Motor neuron (in vitro differentiated cells): ENCODE measurements at regions not wholly inside any gene's neighbourhood (a gene's known extent, or its start where the extent isn't known, plus 50 kb on each side); places are given as distances from the start of the nearest gene placed in this dataset.

ENCODE experiments used
- ATAC-seq, 8 experiments: fragments of 200-7000 bp; cut with Tn5 transposase; replicated peaks in 6 of 8; 2 replicates each; pipeline ENCODE4 v1.8.0; 2021; ENCODE audit warnings: mild to moderate bottlenecking in 8 of 8, moderate library complexity in 8 of 8
- H3K27ac ChIP-seq, 2 donors: fragments of 250-450 bp; sonication (Bioruptor Pico); 2 replicates each; pipeline ENCODE4 v1.9.0; 2021; ENCODE audit warnings: antibody characterized with exemption in 2 of 2, mild to moderate bottlenecking in 2 of 2, moderate library complexity in 1 of 2
- H3K4me1 ChIP-seq, 2 donors: fragments of 250-450 bp; sonication (Bioruptor Pico); replicated peaks in 1 of 2; 2 replicates each; pipeline ENCODE4 v1.6.1; 2021; ENCODE audit warnings: antibody characterized with exemption in 2 of 2, mild to moderate bottlenecking in 2 of 2, moderate library complexity in 1 of 2
- H3K4me3 ChIP-seq, 5 donors: fragments of 250-450 bp; sonication (Bioruptor Pico); 2 replicates each; pipeline ENCODE4 v1.9.0; 2021; ENCODE audit warnings: antibody characterized with exemption in 5 of 5, mild to moderate bottlenecking in 5 of 5, moderate library complexity in 4 of 5
- WGBS, 10 experiments: fragments of 450-650 bp; shearing (Covaris generic); methylation state at CpG; one replicate each; pipeline ENCODE4 v1.0.0; 2022; 5-methylcytosine and 5-hydroxymethylcytosine counted together
- in situ Hi-C, 9 experiments: fragments of 400-800 bp; cut with MboI; loops; one replicate each; pipeline ENCODE4 v1.15.0; 2021; ENCODE audit warnings: low sequenced_read_pairs in 9 of 9, low pct_unique_long_range_greater_than_20kb in 2 of 9; ENCODE audit not compliant: unreplicated experiment in 9 of 9

DNA sequence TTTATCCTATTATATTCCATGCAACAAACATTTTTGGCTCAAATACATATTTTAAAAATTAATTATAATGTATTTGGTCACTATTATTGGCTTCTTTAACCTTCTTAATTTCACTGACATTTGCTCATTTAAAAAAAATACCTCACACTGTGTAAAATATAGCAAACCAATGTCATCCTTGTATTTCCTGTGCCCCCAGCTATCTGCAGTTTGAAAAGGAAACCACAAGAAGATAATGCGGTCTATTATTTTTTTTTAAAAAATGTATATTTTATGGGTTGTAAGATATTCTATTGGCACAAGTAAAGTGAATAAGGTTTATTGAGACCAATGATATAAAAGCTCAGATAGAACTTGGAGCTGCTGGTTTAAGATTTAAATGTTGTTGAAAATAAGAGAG is 904.2 kb downstream of the SI start:
- no peaks in the 10 kb centered on the region for H3K4me1 ChIP-seq
- in situ Hi-C loops: no loop called here

GRCh38 chr3:164155400-164155799 is 922.9 kb downstream of the SI start:
- no peak overlapping the region for H3K4me3 ChIP-seq
- no peak overlapping the region for H3K27ac ChIP-seq
- in situ Hi-C loops: no loop called here
- no peaks in the 10 kb centered on the region for H3K4me1 ChIP-seq
- ATAC-seq: peak in 5 of 8 experiments; percentile 86 to 100 (median 96)
- 67 to 80% methylated on average over 1 of the region's 1 CpG; no CpG with 5 or more reads in 8 of the 10 experiments for WGBS, 10 experiments

More for the DNA sequence above, 904.2 kb downstream of the SI start:
- no peak overlapping the region for H3K27ac ChIP-seq
- no peak for ATAC-seq
- no peak overlapping the region for H3K4me3 ChIP-seq
- 42 to 100% (median 100%) methylated on average over 1 of the region's 1 CpG; no CpG with 5 or more reads in 1 of the 10 experiments for WGBS, 10 experiments

- Histone ChIP-seq H3K4me1 (no peaks in the 10 kb centered on the region), H3K27ac (no peak overlapping the region), H3K4me3 (no peak overlapping the region)
- 10 to 84% (median 51%) methylated on average over 1 to 2 of the region's 2 CpGs for WGBS, 10 experiments
- no peak for ATAC-seq
- in situ Hi-C loops: no loop called here
Measured at GRCh38 chr3:164144824-164145223, 933.5 kb downstream of the SI start.

GRCh38 chr3:164132878-164133277 is 945.4 kb downstream of the SI start:
- no peak overlapping the region for H3K27ac ChIP-seq
- H3K4me1 ChIP-seq: no peaks in the 10 kb centered on the region
- ATAC-seq: no peak
- 0 to 100% (median 71%) methylated on average over 1 of the region's 1 CpG; no CpG with 5 or more reads in 1 of the 10 experiments for WGBS, 10 experiments
- in situ Hi-C loops: no loop called here
- no peak overlapping the region for H3K4me3 ChIP-seq

DNA sequence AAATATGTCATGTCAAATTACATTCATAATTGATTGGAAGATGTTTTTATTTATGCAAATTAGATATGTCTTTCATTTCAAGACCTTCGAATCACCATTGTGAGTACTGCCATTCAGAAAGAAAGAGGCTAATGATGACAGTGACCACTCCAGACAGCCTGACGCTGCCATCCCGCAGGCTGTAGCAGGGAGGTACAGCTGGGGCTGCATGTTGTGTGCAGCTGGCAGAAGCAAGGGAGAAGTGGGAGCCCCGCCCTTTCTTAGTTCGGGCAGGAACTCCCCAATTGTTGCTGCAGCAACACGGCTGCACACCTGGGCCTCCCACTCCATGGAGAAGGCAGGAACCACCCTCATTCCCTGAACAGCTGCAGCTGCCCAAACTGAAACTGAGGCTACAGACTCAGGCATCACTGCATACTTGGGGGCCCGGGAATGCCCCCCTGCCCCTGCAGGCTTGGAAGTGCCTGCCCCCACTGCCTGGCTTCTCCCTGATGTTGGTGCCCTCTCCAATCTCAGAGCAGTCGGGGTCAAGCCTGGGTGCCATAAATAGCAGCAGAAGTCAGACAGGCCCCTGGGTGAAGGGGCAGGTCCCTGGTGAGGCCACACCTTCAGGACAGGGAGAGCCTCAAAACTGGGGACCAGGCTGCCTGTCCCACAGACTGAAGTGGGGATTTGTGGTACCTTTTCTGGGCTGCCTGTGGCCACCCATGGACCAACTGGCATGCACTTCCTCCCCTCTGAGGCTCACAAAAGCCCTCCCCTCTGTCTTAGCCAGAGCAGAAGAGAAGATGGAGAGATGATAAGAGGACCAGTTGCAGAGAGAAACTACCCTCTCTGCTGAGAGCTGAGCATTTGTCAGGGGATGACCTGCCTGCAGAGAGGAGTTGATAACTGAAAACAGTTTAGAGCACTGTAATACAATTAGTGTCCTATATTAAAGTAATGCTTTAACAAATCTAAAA is 964.6 kb downstream of the SI start:
- ATAC-seq: no peak
- Histone ChIP-seq H3K27ac (no peak overlapping the region), H3K4me3 (no peak overlapping the region), H3K4me1 (no peaks in the 10 kb centered on the region)
- WGBS, 10 experiments: 0 to 100% (median 69%) methylated on average over 1 to 7 of the region's 8 CpGs; no CpG with 5 or more reads in 2 of the 10 experiments
- in situ Hi-C loops: no loop called here

DNA sequence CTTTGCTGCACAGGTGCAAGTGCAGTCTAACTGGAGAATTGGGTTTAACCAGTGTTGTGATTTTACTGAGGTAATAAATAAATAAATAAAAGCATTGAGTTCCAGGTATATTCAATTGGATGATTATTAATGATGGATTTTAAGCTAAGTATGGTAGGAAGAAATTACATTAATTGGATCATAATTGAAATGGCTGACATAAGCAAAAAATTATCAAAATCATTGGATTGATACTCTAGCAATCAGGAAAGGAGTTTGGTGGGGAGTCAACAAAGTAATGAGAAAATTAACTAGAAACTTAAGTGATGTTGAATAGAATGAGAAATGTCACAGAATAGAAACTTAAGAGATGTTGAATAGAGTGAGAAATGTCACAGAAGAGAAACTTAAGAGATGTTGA is 981.9 kb downstream of the SI start:
- no peak for ATAC-seq
- in situ Hi-C loops: no loop called here

GRCh38 chr3:164095949-164096348 is 982.3 kb downstream of the SI start:
- Histone ChIP-seq H3K4me1 (no peaks in the 10 kb centered on the region), H3K4me3 (no peak overlapping the region), H3K27ac (no peak overlapping the region)
- in situ Hi-C loops: no loop called here
- WGBS, 10 experiments: 0 to 100% (median 88%) methylated on average over 1 to 2 of the region's 2 CpGs; no CpG with 5 or more reads in 1 of the 10 experiments
- ATAC-seq: no peak

More for the DNA sequence above, 981.9 kb downstream of the SI start:
- Histone ChIP-seq H3K4me1 (no peaks in the 10 kb centered on the region), H3K4me3 (no peak overlapping the region), H3K27ac (no peak overlapping the region)

- H3K27ac ChIP-seq: no peak overlapping the region
- WGBS, 10 experiments: 0 to 73% (median 60%) methylated on average over 1 to 3 of the region's 3 CpGs; no CpG with 5 or more reads in 1 of the 10 experiments
- no peaks in the 10 kb centered on the region for H3K4me1 ChIP-seq
- no peak for ATAC-seq
- H3K4me3 ChIP-seq: no peak overlapping the region
- in situ Hi-C loops: no loop called here
Measured at GRCh38 chr3:164095279-164095678, 983.0 kb downstream of the SI start.

GRCh38 chr3:164094546-164094945 is 983.8 kb downstream of the SI start:
- 0 to 90% (median 71%) methylated on average over 1 of the region's 1 CpG; no CpG with 5 or more reads in 1 of the 10 experiments for WGBS, 10 experiments
- Histone ChIP-seq H3K4me3 (no peak overlapping the region), H3K4me1 (no peaks in the 10 kb centered on the region), H3K27ac (no peak overlapping the region)
- in situ Hi-C loops: no loop called here
- ATAC-seq: no peak

GRCh38 chr3:164080208-164080607 is 998.1 kb downstream of the SI start:
- Histone ChIP-seq H3K4me3 (no peak overlapping the region), H3K4me1 (no peaks in the 10 kb centered on the region), H3K27ac (no peak overlapping the region)
- ATAC-seq: no peak
- 0 to 100% (median 79%) methylated on average over 1 to 2 of the region's 2 CpGs; no CpG with 5 or more reads in 1 of the 10 experiments for WGBS, 10 experiments
- in situ Hi-C loops: no loop called here

- H3K4me3 ChIP-seq: no peak overlapping the region
- no peak overlapping the region for H3K27ac ChIP-seq
- in situ Hi-C loops: no loop called here
- ATAC-seq: peak in 2 of 8 experiments; percentile 38 to 82
- H3K4me1 ChIP-seq: no peaks in the 10 kb centered on the region
- 0 to 100% (median 80%) methylated on average over 1 of the region's 1 CpG; no CpG with 5 or more reads in 7 of the 10 experiments for WGBS, 10 experiments
Measured at GRCh38 chr3:164064298-164064697, 1014.0 kb downstream of the SI start.

DNA sequence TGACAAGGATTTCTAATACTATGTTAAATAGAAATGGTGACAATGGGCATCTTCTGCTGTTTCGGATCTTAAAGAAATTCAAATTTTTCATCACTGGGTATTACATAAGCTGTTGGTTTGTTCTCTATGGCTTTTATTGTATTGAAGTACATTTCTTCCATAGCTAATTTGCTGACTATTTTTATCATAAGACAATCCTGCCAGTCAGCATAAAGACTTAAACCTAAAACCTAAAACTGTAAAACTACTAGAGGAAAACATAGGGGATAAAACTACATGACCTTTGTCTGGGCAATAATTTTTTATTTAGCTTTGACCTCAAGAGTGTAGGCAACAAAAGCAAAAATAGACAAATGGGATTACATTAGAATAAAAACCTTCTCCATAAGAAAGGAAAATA is 1017.4 kb downstream of the SI start:
- 0 to 100% (median 62%) methylated on average over 1 of the region's 1 CpG; no CpG with 5 or more reads in 2 of the 10 experiments for WGBS, 10 experiments

DNA sequence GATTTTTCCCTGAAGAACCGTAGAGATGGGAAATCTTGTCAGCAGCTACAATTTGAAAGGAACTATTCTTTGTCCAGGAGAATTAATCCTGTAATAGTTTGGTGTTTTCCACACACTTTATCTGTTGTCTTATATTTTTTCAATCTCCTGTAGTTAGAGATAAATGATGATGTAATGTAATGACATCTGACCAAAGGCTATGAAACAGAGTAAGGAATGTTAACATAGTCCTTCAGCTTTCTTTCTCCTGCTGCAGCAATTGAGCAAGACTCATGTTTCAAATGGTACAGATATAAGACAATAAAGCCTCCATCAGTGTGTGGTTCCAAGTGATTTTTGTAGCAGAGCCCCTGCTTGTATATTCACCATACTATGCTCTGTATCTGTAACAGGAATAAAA is 1028.4 kb downstream of the SI start:
- in situ Hi-C loops: no loop called here
- no peak overlapping the region for H3K4me3 ChIP-seq
- 0 to 100% (median 18%) methylated on average over 1 of the region's 1 CpG; no CpG with 5 or more reads in 4 of the 10 experiments for WGBS, 10 experiments
- no peak overlapping the region for H3K27ac ChIP-seq
- ATAC-seq: no peak
- H3K4me1 ChIP-seq: no peaks in the 10 kb centered on the region

More for the DNA sequence above, 1017.4 kb downstream of the SI start:
- Histone ChIP-seq H3K27ac (no peak overlapping the region), H3K4me1 (no peaks in the 10 kb centered on the region), H3K4me3 (no peak overlapping the region)
- in situ Hi-C loops: no loop called here
- no peak for ATAC-seq
